ENCODE measurements at regions not wholly inside any gene's neighbourhood (a gene's known extent, or its start where the extent isn't known, plus 50 kb on each side); places are given as distances from the start of the nearest gene placed in this dataset.

DNA sequence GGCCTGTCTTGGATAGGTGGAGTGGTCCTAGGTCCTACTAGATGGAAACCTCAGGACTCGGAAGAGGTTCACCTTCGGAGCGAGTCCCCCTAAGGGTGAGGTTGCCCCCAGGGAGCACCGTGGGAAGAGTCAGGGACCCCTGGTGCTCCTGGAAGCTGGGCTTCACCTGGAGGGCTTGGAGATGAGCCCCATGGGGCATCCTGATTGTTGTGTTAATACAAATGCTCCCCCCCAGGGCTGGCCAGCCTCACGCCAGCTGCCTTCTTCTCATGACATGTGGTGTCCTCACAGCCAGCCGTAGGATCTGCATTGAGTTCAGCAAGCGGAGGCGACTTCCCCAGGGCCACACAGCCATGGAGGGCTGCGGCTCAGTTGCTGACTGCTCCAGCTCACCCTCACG is 1487.5 kb downstream of the BRD1 start:
- TF ChIP-seq, protein P1, sequence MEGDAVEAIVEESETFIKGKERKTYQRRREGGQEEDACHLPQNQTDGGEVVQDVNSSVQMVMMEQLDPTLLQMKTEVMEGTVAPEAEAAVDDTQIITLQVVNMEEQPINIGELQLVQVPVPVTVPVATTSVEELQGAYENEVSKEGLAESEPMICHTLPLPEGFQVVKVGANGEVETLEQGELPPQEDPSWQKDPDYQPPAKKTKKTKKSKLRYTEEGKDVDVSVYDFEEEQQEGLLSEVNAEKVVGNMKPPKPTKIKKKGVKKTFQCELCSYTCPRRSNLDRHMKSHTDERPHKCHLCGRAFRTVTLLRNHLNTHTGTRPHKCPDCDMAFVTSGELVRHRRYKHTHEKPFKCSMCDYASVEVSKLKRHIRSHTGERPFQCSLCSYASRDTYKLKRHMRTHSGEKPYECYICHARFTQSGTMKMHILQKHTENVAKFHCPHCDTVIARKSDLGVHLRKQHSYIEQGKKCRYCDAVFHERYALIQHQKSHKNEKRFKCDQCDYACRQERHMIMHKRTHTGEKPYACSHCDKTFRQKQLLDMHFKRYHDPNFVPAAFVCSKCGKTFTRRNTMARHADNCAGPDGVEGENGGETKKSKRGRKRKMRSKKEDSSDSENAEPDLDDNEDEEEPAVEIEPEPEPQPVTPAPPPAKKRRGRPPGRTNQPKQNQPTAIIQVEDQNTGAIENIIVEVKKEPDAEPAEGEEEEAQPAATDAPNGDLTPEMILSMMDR (IDR thresholded peaks at IDR 0.05; ENCODE audit: extremely low read depth, missing control alignments) = no peak
- DNase-seq (ENCODE audit: low spot score) = no peak

DNA sequence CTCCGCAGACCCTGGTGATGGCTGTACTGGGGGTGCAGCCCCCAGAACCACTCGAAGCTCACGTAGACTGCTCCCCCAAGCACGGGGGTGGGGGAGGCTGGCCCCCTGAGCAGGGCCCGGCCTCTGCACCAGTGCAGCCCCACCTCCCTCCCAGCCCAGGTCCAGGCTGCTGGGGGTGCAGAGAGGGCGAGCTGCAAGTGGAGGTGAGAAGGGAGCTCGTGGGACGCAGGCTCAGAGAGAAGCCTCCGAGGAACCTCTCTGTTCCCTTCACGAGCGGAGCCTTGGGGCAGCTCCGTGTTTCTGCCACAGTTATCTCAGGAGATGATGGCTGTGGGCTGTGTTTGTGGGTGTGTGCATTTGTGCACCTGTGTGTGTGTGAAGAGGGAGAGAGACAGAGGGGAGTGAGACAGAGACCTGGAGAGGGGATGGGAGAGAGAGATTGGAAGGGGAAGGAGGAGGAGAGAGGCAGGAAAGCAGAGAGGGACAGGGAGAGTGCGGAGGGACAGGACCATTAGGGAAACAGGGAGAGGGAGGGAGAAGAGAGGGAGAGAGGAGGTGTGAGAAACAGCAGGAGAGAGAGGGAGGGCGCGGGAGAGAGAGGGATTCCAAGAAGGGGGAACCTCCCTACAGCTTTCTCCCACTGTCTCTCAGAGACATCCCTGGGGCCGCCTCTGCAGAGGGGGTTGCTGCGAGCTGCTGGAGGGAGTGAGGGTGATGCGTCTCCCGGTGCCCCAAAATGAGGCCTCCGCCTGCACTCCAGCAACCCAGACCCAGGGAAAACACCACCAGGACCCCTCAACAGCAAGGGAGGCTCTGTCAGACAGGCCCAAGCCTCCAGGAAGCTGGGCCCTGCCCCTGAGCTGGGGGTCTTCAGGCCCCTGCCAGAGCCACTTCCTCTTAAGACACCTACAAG is 1488.6 kb downstream of the BRD1 start:
- TF ChIP-seq, protein P1 (IDR thresholded peaks at IDR 0.05; ENCODE audit: extremely low read depth, missing control alignments) = no peak

DNA sequence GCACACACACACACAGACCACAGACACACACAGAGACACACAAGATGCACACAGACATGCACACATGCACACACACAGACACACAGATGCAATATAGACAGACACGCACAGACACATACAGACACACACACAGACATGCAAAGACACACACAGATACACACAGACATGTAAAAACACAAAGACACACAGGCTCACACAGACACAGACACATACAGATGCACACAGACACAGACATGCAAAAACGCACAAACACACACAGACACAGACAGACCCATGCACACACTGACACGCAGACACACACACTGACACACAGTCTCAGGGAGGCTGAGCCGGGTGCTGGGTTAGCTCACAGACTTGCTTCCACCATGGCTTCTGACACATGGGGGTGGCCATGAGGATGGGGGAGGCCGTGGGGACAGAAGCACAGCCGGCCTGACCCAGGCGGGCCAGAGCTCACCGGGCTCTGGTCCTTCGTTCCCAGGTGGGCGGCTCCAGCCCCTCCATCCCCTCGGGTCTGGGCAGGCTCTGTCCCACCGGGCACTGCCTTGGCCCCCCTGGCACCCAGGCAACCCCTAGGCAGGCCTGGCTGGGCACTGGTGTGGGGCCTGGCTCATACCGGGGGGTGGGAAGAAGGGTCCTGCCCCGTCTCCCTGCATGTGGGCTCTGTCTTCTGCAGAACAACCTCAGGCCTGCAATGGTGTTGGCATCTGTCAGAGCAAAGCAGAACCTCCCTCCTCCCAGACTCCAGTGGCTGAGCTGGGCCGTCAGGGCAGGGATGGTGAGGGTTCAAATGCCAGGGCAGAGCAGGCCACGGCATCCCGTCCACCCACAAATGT is 1489.5 kb downstream of the BRD1 start:
- DNase-seq (ENCODE audit: low spot score) = no peak
- TF ChIP-seq, protein P1 (IDR thresholded peaks at IDR 0.05; ENCODE audit: extremely low read depth, missing control alignments) = no peak

More for the DNA sequence above, 1488.6 kb downstream of the BRD1 start:
- DNase-seq (ENCODE audit: low spot score) = no peak

DNA sequence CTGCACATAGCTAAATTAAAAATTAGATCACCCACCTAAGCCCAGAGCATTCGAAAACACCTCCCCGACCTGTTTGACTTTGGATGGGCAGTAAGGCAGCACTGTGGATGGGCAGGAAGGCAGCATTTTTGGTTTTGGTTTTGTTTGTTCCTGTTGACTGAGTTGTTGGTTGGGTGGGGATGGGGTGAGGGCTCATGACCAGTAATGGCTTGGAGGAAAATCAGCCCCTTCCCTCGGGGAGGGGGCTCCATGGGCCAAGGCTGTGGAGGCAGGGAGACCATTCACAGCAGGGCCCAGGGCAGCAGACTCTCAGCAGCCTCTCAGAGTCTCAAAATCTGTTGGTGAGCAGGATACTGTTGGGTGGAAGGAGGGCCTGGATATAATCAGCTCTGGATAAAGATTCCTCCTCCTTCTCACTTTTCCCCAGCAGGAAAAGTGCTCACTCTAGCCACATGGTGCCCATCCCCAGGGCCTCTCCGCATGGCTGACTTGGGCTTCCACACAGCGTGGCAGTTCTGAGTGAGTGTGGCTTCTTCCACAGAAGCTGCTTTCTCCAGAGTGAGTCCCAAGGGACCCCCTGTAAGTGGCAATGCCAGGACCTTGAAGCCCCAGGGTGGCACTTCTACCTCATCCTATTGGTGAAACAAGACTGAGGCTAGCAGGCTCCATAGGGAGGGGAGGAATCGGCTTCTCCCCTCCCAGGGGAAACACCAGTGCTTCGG is 1491.2 kb downstream of the BRD1 start:
- DNase-seq (ENCODE audit: low spot score) = no peak
- TF ChIP-seq, protein P1 (IDR thresholded peaks at IDR 0.05; ENCODE audit: extremely low read depth, missing control alignments) = no peak

DNA sequence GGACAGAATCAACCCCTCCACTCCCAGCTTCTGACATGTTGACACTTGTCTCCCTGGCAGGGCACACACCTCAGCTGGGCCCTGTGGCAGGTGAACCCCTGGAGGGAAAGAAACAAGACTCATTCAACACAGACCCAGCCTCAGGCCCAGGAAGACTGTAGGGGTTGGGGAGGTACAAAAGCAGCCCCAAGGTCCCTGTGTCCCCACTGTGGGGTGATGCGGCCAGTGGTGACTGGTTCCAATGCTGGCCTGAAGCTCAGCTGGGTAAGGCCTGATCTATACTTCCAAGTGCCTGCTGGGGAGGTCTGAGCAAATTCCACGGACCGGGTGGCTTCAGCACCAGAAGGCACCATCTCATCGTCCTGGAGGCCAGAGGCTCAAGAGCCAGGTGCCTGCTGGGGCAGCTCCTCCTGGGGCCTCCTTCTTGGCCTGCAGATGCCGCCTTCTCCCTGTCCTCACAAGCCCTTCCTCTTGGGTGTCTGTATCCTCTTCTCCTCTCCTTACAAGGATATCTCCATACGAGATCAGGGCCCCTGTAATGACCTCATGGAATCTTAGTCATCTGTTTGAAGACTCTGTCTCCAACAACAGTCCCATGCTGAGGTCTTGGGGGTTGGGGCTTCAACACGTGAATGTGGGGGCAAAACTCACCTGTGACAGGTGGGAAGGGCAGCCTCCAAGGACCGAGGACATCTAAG is 1492.1 kb downstream of the BRD1 start:
- TF ChIP-seq, protein P1 (IDR thresholded peaks at IDR 0.05; ENCODE audit: extremely low read depth, missing control alignments) = no peak

DNA sequence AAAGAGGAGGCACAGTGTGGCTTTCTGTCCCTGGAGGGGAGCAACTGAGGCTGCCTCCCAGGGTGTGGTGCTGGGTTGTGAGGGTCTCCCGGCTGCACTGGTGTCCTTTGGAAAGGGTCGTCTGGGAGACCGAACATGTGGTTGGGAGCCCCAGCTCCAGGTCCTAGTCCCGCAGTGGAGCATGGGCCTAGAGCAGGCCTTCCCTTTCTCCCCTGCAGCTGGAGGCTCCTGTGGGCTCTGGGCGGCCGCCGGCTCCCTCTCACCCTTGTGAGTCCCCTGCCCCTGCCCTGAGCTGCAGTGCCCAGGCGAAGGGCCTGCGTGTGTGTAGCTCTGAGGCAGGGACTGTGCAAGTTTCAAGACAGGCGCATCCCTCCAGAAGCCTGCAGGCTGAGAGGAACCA is 1492.7 kb downstream of the BRD1 start:
- DNase-seq (ENCODE audit: low spot score) = no peak

More for the DNA sequence above, 1492.1 kb downstream of the BRD1 start:
- no peak for DNase-seq (ENCODE audit: low spot score)

More for the DNA sequence above, 1492.7 kb downstream of the BRD1 start:
- TF ChIP-seq, protein P1 (IDR thresholded peaks at IDR 0.05; ENCODE audit: extremely low read depth, missing control alignments) = no peak

Measured in GM20000 (cell line).